Kidney (tissue), 13 donors: ENCODE measurements at regions not wholly inside any gene's neighbourhood (a gene's known extent, or its start where the extent isn't known, plus 50 kb on each side); places are given as distances from the start of the nearest gene placed in this dataset.

Experiments used
- DNase-seq, 5 donors: peaks; one replicate each; pipeline ENCODE4 v3.0.0-alpha.2; 2013 to 2020
- FAIRE-seq: peaks from 2 replicates; lab custom pipeline; 2012; peaks lifted over from hg19 to GRCh38; lab: Jason Lieb, UNC
- H3K27ac ChIP-seq, 2 donors: one replicate each; pipeline ENCODE4 v1.7.0; 2013; ENCODE audit warnings: low read depth in 2 of 2, low read length in 2 of 2, inconsistent platforms in 1 of 2
- H3K27me3 ChIP-seq: one replicate; pipeline ENCODE4 v1.7.1; 2013; ENCODE audit warnings: low read length, inconsistent platforms; ENCODE audit not compliant: control insufficient read depth, insufficient read depth
- H3K36me3 ChIP-seq, 3 donors: one replicate each; pipeline versions ENCODE4 v1.7.0 to v1.7.1; 2013; ENCODE audit warnings: low read length in 3 of 3, control low read depth in 1 of 3, inconsistent platforms in 1 of 3; ENCODE audit not compliant: insufficient read depth in 3 of 3, control insufficient read depth in 2 of 3
- H3K4me1 ChIP-seq, 3 donors: one replicate each; pipeline versions ENCODE4 v1.7.0 to v1.7.1; 2013; ENCODE audit warnings: low read length in 3 of 3, inconsistent platforms in 1 of 3, low read depth in 1 of 3; ENCODE audit not compliant: control insufficient read depth in 2 of 3, insufficient read depth in 2 of 3
- H3K4me3 ChIP-seq, 3 donors: one replicate each; pipeline versions ENCODE4 v1.7.0 to v1.8.1; 2013; ENCODE audit warnings: low read length in 3 of 3, control low read depth in 1 of 3, inconsistent platforms in 1 of 3
- H3K9ac ChIP-seq, 3 donors: one replicate each; pipeline versions ENCODE4 v1.7.0 to v1.7.1; 2013; ENCODE audit warnings: low read length in 3 of 3, control low read depth in 1 of 3, inconsistent platforms in 1 of 3
- H3K9me3 ChIP-seq, 3 donors: one replicate each; pipeline versions ENCODE4 v1.7.0 to v1.7.1; 2013; ENCODE audit warnings: low read length in 3 of 3, control low read depth in 1 of 3, inconsistent platforms in 1 of 3; ENCODE audit not compliant: control insufficient read depth in 2 of 3, insufficient read depth in 1 of 3
- CTCF ChIP-seq: IDR thresholded peaks from 3 replicates; pipeline ENCODE4 v1.5.1; 2012; ENCODE audit warnings: mild to moderate bottlenecking, moderate library complexity, borderline replicate concordance; ENCODE audit not compliant: insufficient read depth; ENCODE audit errors: extremely low read depth
- intact Hi-C: fragments of 100-400 bp; cut with DNase I; formaldehyde crosslinking; loops from one replicate; pipeline ENCODE4 v1.11.1; 2022
- donor health status: control.
- donor health status: control.
- donor health status: control.
- donor health status: control.
- donor health status: control.
- donor health status: DM: yes; HTN: yes; CAD: no.
- donor health status: Normal renal cell carcinoma (clear cell type).

- intact Hi-C loops: no loop called here
- H3K9me3 ChIP-seq: no peaks in the 10 kb centered on the region
- H3K4me1 ChIP-seq: no peaks in the 10 kb centered on the region
- FAIRE-seq: no peak
- TF ChIP-seq CTCF: no peak
- no peaks in the 10 kb centered on the region for H3K36me3 ChIP-seq
- no peak for DNase-seq
- H3K9ac ChIP-seq: no peak overlapping the region
- no peak overlapping the region for H3K27ac ChIP-seq
- H3K27me3 ChIP-seq: no peaks in the 10 kb centered on the region
- H3K4me3 ChIP-seq: no peak overlapping the region
Observed at GRCh38 chr5:125976421-125977000, 446.7 kb upstream of the GRAMD2B start.

DNA sequence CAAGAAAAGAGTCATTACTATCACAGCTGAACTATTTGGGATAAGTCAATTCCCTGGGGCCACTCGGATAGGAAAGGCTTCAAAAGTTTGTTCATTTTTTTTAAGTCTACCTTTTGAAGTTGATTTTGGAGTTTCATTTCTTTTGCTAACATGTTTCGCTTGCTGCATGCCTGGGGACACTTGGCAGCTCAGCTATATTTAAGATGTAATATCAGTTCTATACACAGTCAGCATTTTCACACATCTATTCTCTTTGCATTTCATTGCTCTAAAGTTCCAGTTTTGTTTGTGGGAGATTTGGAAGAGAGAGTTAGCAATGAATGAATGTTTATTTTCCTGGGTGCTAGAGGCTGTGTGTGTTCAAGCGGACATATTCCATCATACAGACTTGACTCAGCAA lies 445.2 kb upstream of the GRAMD2B start:
- no peaks in the 10 kb centered on the region for H3K9me3 ChIP-seq
- H3K27me3 ChIP-seq: no peaks in the 10 kb centered on the region
- intact Hi-C loops: no loop called here
- H3K4me1 ChIP-seq: no peaks in the 10 kb centered on the region
- FAIRE-seq (no peak), DNase-seq (no peak)
- no peaks in the 10 kb centered on the region for H3K36me3 ChIP-seq
- H3K9ac ChIP-seq: no peak overlapping the region
- no peak overlapping the region for H3K27ac ChIP-seq
- H3K4me3 ChIP-seq: no peak overlapping the region
- TF ChIP-seq CTCF: no peak

GRCh38 chr5:125979636-125980035 lies 443.6 kb upstream of the GRAMD2B start:
- no peak overlapping the region for H3K4me3 ChIP-seq
- no peaks in the 10 kb centered on the region for H3K9me3 ChIP-seq
- TF ChIP-seq CTCF: no peak
- no peak for FAIRE-seq
- intact Hi-C loops: no loop called here
- no peaks in the 10 kb centered on the region for H3K4me1 ChIP-seq
- DNase-seq: no peak
- H3K36me3 ChIP-seq: no peaks in the 10 kb centered on the region
- H3K9ac ChIP-seq: no peak overlapping the region
- no peak overlapping the region for H3K27ac ChIP-seq
- no peaks in the 10 kb centered on the region for H3K27me3 ChIP-seq

GRCh38 chr5:125981016-125981415 lies 442.2 kb upstream of the GRAMD2B start:
- no peak for TF ChIP-seq CTCF
- FAIRE-seq (no peak), DNase-seq (no peak)
- Histone ChIP-seq H3K27me3 (no peaks in the 10 kb centered on the region), H3K9me3 (no peaks in the 10 kb centered on the region), H3K36me3 (no peaks in the 10 kb centered on the region), H3K9ac (no peak overlapping the region), H3K4me1 (no peaks in the 10 kb centered on the region), H3K27ac (no peak overlapping the region), H3K4me3 (no peak overlapping the region)
- intact Hi-C loops: no loop called here
